Fibroblast of lung (primary cell): ENCODE measurements at regions not wholly inside any gene's neighbourhood (a gene's known extent, or its start where the extent isn't known, plus 50 kb on each side); places are given as distances from the start of the nearest gene placed in this dataset.

Experiments used
- EZH2 ChIP-seq: IDR thresholded peaks from 2 replicates; pipeline ENCODE4 v1.5.1; 2012; ENCODE audit warnings: low read length, control low read depth, mild to moderate bottlenecking; ENCODE audit errors: missing control alignments
- TF ChIP-seq, protein P1 (sequence below), 2 donors: IDR thresholded peaks in 1 of 2; conservative IDR thresholded peaks in 1 of 2; 1 replicate in 1 of 2; 2 replicates in 1 of 2; pipeline ENCODE4 v1.5.1; 2011 to 2012; ENCODE audit warnings: low read length in 2 of 2, control low read depth in 1 of 2, inconsistent platforms in 1 of 2, low read depth in 1 of 2, mild to moderate bottlenecking in 1 of 2

DNA sequence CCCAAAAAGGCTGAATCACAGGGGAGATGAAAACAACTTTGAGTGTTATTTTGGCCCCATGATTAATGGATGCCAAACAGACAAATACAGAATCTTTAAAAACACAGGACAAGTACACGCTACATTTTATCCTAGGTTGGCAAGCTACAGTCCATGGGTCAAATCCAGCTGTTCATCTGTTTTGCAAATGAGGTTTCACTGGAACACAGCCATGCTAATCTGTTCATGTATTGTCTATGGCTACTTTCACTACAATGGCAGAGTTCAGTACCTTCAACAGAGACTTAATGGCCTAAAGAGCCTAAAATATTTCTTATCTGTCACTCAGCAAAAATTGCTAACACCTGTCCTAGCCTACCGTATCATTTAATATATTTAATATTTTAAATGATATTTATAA, 1548.5 kb upstream of the IGFBP7 start:
- no peak for TF ChIP-seq EZH2
- TF ChIP-seq, protein P1, sequence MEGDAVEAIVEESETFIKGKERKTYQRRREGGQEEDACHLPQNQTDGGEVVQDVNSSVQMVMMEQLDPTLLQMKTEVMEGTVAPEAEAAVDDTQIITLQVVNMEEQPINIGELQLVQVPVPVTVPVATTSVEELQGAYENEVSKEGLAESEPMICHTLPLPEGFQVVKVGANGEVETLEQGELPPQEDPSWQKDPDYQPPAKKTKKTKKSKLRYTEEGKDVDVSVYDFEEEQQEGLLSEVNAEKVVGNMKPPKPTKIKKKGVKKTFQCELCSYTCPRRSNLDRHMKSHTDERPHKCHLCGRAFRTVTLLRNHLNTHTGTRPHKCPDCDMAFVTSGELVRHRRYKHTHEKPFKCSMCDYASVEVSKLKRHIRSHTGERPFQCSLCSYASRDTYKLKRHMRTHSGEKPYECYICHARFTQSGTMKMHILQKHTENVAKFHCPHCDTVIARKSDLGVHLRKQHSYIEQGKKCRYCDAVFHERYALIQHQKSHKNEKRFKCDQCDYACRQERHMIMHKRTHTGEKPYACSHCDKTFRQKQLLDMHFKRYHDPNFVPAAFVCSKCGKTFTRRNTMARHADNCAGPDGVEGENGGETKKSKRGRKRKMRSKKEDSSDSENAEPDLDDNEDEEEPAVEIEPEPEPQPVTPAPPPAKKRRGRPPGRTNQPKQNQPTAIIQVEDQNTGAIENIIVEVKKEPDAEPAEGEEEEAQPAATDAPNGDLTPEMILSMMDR (conservative IDR thresholded peaks at IDR 0.05 in 1 of 2, IDR thresholded peaks at IDR 0.05 in 1 of 2; ENCODE audit: low read depth in 1 of 2, low read length in 2 of 2), result no peak
